ENCODE measurements at regions not wholly inside any gene's neighbourhood (a gene's known extent, or its start where the extent isn't known, plus 50 kb on each side); places are given as distances from the start of the nearest gene placed in this dataset.

DNA sequence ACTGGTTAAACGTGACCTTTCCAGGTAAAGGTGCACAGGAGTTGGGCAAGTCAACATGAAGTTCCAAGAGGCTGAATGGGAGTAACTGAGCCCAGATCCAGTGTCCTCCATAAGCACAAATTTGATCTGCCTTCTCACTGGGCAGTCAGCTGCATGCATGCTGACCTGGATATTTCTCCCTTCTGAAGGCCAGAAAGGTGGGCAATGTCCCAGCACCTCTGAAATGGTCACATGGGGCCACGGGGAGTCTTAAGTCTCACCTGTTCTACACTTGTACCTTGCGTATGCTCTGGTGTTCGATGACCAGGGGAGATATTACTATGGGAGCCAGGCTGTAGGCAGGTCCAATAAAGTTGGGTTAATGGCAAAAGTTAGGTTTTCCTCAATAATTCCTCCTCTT is 240.2 kb downstream of the SIPA1L2 start:
- H3K9me3 ChIP-seq = no peaks in the 10 kb centered on the region
- DNase-seq = no peak
- H3K36me3 ChIP-seq = no peaks in the 10 kb centered on the region
- H3K27ac ChIP-seq = no peak overlapping the region
- H3K4me1 ChIP-seq = no peaks in the 10 kb centered on the region
- no peak overlapping the region for H3K4me3 ChIP-seq
- H3K27me3 ChIP-seq = no peaks in the 10 kb centered on the region
- no peak for TF ChIP-seq POLR2A (IDR thresholded peaks at IDR 0.05)
- TF ChIP-seq, protein P1, sequence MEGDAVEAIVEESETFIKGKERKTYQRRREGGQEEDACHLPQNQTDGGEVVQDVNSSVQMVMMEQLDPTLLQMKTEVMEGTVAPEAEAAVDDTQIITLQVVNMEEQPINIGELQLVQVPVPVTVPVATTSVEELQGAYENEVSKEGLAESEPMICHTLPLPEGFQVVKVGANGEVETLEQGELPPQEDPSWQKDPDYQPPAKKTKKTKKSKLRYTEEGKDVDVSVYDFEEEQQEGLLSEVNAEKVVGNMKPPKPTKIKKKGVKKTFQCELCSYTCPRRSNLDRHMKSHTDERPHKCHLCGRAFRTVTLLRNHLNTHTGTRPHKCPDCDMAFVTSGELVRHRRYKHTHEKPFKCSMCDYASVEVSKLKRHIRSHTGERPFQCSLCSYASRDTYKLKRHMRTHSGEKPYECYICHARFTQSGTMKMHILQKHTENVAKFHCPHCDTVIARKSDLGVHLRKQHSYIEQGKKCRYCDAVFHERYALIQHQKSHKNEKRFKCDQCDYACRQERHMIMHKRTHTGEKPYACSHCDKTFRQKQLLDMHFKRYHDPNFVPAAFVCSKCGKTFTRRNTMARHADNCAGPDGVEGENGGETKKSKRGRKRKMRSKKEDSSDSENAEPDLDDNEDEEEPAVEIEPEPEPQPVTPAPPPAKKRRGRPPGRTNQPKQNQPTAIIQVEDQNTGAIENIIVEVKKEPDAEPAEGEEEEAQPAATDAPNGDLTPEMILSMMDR (IDR thresholded peaks at IDR 0.05) = no peak

DNA sequence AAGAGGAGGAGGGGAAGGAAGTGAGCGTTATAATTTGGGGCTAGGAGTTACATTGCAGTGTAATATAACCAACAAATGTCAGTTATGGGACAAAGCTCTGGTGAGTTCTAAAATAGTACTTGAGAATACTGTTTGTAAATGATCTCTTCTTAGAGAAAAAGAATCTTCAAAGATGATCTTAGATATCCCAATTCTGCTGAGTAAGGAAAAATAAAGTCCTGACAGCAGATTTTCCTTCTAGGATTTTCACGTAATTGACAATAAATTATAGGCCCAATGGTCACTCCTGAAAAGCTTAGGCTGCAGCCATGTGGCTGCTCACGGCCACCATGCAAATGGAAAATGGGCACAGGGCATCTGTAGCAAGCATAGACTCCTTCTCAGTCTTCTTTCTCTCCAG is 241.6 kb downstream of the SIPA1L2 start:
- Histone ChIP-seq H3K36me3 (no peaks in the 10 kb centered on the region), H3K27ac (no peak overlapping the region), H3K9me3 (no peaks in the 10 kb centered on the region), H3K27me3 (no peaks in the 10 kb centered on the region), H3K4me3 (no peak overlapping the region), H3K4me1 (no peaks in the 10 kb centered on the region)
- no peak for DNase-seq
- TF ChIP-seq POLR2A (IDR thresholded peaks at IDR 0.05) = no peak
- TF ChIP-seq, protein P1 (IDR thresholded peaks at IDR 0.05) = no peak

DNA sequence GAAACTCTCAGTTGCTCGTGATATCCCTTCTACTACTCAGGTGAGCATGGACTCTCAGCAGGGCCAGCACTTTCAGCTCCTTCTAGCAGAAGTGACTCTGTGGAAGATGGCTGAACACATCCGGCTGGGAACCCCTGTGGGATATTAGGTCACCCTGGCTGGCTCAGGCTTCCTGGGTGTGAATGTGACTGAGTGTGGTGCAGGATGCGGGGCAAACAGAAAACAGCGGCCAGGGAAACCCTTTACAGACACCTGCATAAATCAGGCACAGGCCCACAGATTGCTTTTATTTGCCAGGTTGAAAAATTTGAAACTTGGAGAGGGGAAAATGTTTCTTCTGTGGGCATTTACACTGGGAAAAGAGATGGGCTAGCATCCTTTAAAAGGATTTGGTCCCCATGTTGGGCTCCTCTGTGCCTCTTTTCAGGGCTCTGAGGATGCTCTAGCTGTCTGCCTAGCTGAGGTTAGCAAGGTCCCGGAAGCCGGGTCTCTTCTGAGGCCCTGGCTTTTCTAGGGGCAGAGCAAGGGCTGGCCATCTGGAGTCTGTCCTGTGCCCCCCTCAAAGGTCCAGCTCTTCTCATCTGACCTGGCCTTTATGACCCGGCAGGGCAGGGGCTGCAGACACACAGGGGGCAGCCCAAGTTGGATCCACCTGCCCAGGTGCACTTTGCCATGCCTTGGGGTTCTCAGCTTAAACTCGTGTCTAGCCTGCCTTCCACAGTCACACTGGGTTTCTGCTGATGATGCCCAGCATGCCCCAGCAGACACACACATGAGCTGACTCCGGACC is 243.0 kb downstream of the SIPA1L2 start:
- Histone ChIP-seq H3K36me3 (no peaks in the 10 kb centered on the region), H3K4me3 (no peak overlapping the region), H3K4me1 (no peaks in the 10 kb centered on the region), H3K27me3 (no peaks in the 10 kb centered on the region), H3K9me3 (no peaks in the 10 kb centered on the region), H3K27ac (no peak overlapping the region)
- no peak for DNase-seq
- TF ChIP-seq, protein P1 (IDR thresholded peaks at IDR 0.05) = no peak
- TF ChIP-seq POLR2A (IDR thresholded peaks at IDR 0.05) = no peak

DNA sequence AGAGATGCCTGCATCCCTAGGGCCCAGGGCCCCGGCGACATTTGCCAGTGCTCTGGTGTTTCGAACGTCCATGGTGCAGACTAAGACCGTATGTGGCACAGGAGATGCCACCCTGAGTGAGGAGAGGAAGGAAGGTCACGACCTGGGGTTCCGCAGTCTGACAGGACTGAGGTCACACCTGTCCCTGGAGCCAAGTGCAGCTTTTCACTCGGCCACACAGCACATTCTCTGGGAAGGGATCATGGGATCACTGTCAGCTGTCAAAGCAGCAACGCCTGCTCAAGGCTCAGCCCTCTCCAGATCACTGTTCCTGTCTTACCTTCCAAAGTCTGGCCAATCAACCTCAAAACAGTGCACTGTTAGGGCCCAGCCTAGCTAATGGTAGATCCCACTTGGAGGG is 243.6 kb downstream of the SIPA1L2 start:
- Histone ChIP-seq H3K27me3 (no peaks in the 10 kb centered on the region), H3K4me3 (no peak overlapping the region), H3K27ac (no peak overlapping the region), H3K36me3 (no peaks in the 10 kb centered on the region), H3K9me3 (no peaks in the 10 kb centered on the region), H3K4me1 (no peaks in the 10 kb centered on the region)
- DNase-seq = no peak
- no peak for TF ChIP-seq POLR2A (IDR thresholded peaks at IDR 0.05)
- TF ChIP-seq, protein P1 (IDR thresholded peaks at IDR 0.05) = no peak

DNA sequence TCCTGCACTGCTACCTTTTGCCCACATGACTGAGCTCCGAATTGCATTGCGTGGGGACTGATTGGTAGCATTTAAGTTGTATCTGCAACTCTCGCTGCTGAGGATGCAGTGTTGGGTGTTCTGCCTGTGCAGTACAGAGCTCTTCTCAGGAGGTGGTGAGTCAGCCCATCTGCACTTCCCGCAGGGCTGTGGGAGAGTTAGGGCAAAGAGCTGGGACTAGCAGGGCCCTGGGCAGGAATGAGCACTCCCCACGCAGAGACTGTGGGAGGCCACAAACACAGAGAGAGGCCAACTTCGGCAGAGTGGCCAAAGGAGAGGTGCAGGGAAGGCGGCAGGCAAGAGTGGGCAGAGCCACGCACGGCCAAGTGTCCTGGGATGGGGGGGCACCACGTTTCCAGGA is 244.7 kb downstream of the SIPA1L2 start:
- Histone ChIP-seq H3K27ac (no peak overlapping the region), H3K9me3 (no peaks in the 10 kb centered on the region), H3K4me3 (no peak overlapping the region), H3K27me3 (no peaks in the 10 kb centered on the region), H3K4me1 (no peaks in the 10 kb centered on the region), H3K36me3 (no peaks in the 10 kb centered on the region)
- no peak for DNase-seq
- TF ChIP-seq, protein P1 (IDR thresholded peaks at IDR 0.05) = no peak
- TF ChIP-seq POLR2A (IDR thresholded peaks at IDR 0.05) = no peak

All from Peyer's patch (tissue), 4 donors.